Neural cell (in vitro differentiated cells): ENCODE measurements at regions not wholly inside any gene's neighbourhood (a gene's known extent, or its start where the extent isn't known, plus 50 kb on each side); places are given as distances from the start of the nearest gene placed in this dataset.

Source experiments
- H2AFZ ChIP-seq: fragments of 200-600, 300-800 bp; sonication (generic), shearing (Covaris generic); 2 replicates; pipeline ENCODE4 v1.6.0; 2014; ENCODE audit warnings: low read depth, mild to moderate bottlenecking, antibody characterized with exemption, low read length, moderate library complexity
- H3F3A ChIP-seq: fragments of 200-600 bp; shearing (Covaris generic); 2 replicates; pipeline ENCODE4 v1.6.1; 2016; ENCODE audit warnings: mild to moderate bottlenecking, moderate library complexity, mixed read lengths, antibody characterized with exemption, low read length; ENCODE audit not compliant: insufficient read depth, poor library complexity, severe bottlenecking
- H3K27ac ChIP-seq: fragments of 200-600, 300-800 bp; sonication (generic), shearing (Covaris generic); 2 replicates; pipeline ENCODE4 v1.5.1; 2014; ENCODE audit warnings: mild to moderate bottlenecking, low read length, moderate library complexity
- H3K27me3 ChIP-seq: fragments of 300-800, 200-600 bp; sonication (generic), shearing (Covaris generic); 2 replicates; pipeline ENCODE4 v1.6.0; 2014; ENCODE audit warnings: mild to moderate bottlenecking, low read depth, low read length, moderate library complexity; ENCODE audit not compliant: insufficient read depth
- H3K36me3 ChIP-seq: fragments of 300-800, 200-600 bp; sonication (generic), shearing (Covaris generic); 2 replicates; pipeline ENCODE4 v1.5.1; 2014; ENCODE audit warnings: mild to moderate bottlenecking, antibody characterized with exemption, low read length, moderate library complexity; ENCODE audit not compliant: insufficient read depth
- H3K4me2 ChIP-seq: fragments of 300-800, 200-600 bp; sonication (generic), shearing (Covaris generic); 2 replicates; pipeline ENCODE4 v1.6.0; 2014; ENCODE audit warnings: mild to moderate bottlenecking, low read length
- H3K4me3 ChIP-seq: fragments of 300-800, 200-600 bp; sonication (generic), shearing (Covaris generic); 2 replicates; pipeline ENCODE4 v1.5.1; 2014; ENCODE audit warnings: mild to moderate bottlenecking, low read length, moderate library complexity
- H3K79me2 ChIP-seq: fragments of 200-600 bp; shearing (Covaris generic); replicated peaks from 2 replicates; pipeline ENCODE4 v1.6.0; 2014; ENCODE audit warnings: mild to moderate bottlenecking, low read length, moderate library complexity; ENCODE audit not compliant: insufficient read depth
- H3K9ac ChIP-seq: fragments of 300-800, 200-600 bp; sonication (generic), shearing (Covaris generic); 2 replicates; pipeline ENCODE4 v1.6.1; 2016; ENCODE audit warnings: mild to moderate bottlenecking, low read length, mixed read lengths
- H3K9me2 ChIP-seq: fragments of 200-600 bp; shearing (Covaris generic); 2 replicates; pipeline ENCODE4 v1.6.1; 2016; ENCODE audit warnings: mild to moderate bottlenecking, low read length, mixed read lengths; ENCODE audit not compliant: insufficient read depth
- H3K9me3 ChIP-seq: fragments of 200-600, 300-800 bp; sonication (generic), shearing (Covaris generic); 2 replicates; pipeline ENCODE4 v1.6.1; 2016; ENCODE audit warnings: mild to moderate bottlenecking, mixed run types, low read length, moderate library complexity, mixed read lengths
- H4K20me1 ChIP-seq: fragments of 200-600 bp; shearing (Covaris generic); 2 replicates; pipeline ENCODE4 v1.6.1; 2016; ENCODE audit warnings: mild to moderate bottlenecking, mixed run types; ENCODE audit not compliant: insufficient read depth
- CTCF ChIP-seq: fragments of 450-650 bp; IDR thresholded peaks from 2 replicates; pipeline ENCODE4 v1.5.1; 2014; ENCODE audit warnings: antibody characterized with exemption, mild to moderate bottlenecking, moderate library complexity; ENCODE audit not compliant: poor library complexity, severe bottlenecking
- EP300 ChIP-seq: fragments of 450-650 bp; conservative IDR thresholded peaks from 2 replicates; pipeline ENCODE4 v1.6.1; 2014; ENCODE audit warnings: antibody characterized with exemption, mild to moderate bottlenecking, moderate library complexity; ENCODE audit not compliant: poor library complexity, severe bottlenecking
- EZH2 ChIP-seq: fragments of 200-600, 300-800 bp; shearing (Covaris generic), sonication (generic); IDR thresholded peaks from 2 replicates; pipeline ENCODE4 v1.6.1; 2014; ENCODE audit warnings: antibody characterized with exemption, low read length, borderline replicate concordance, mild to moderate bottlenecking; ENCODE audit not compliant: insufficient read depth, poor library complexity, severe bottlenecking
- MXI1 ChIP-seq: fragments of 450-650 bp; conservative IDR thresholded peaks from 2 replicates; pipeline ENCODE4 v1.6.1; 2014; ENCODE audit warnings: antibody characterized with exemption, mild to moderate bottlenecking; ENCODE audit not compliant: poor library complexity, severe bottlenecking
- POLR2AphosphoS5 ChIP-seq: IDR thresholded peaks from 2 replicates; pipeline ENCODE4 v1.6.1; 2012
- RAD21 ChIP-seq: fragments of 450-650 bp; conservative IDR thresholded peaks from 2 replicates; pipeline ENCODE4 v1.6.1; 2014; ENCODE audit warnings: antibody characterized with exemption, mild to moderate bottlenecking, moderate library complexity
- SMC3 ChIP-seq: fragments of 450-650 bp; conservative IDR thresholded peaks from 2 replicates; pipeline ENCODE4 v1.6.1; 2014; ENCODE audit warnings: antibody characterized with exemption, mild to moderate bottlenecking, moderate library complexity; ENCODE audit not compliant: poor library complexity
- TAF1 ChIP-seq: IDR thresholded peaks from 2 replicates; pipeline ENCODE4 v1.6.1; 2012; ENCODE audit warnings: low read depth
- TF ChIP-seq, protein P1 (sequence below): IDR thresholded peaks from 2 replicates; pipeline ENCODE4 v1.6.1; 2012; ENCODE audit warnings: borderline replicate concordance

- no peaks in the 10 kb centered on the region for H3K36me3 ChIP-seq
- no peak overlapping the region for H2AFZ ChIP-seq
- no peaks in the 10 kb centered on the region for H4K20me1 ChIP-seq
- H3K4me2 ChIP-seq, result no peak overlapping the region
- H3K9me2 ChIP-seq, result no peaks in the 10 kb centered on the region
- no peak overlapping the region for H3K9ac ChIP-seq
- H3F3A ChIP-seq, result no peaks in the 10 kb centered on the region
- no peak overlapping the region for H3K4me3 ChIP-seq
- H3K9me3 ChIP-seq, result no peaks in the 10 kb centered on the region
- no peak overlapping the region for H3K27ac ChIP-seq
- TF ChIP-seq TAF1 (no peak), SMC3 (no peak), EZH2 (no peak), POLR2AphosphoS5 (no peak), MXI1 (no peak), EP300 (no peak), CTCF (no peak), RAD21 (no peak)
- TF ChIP-seq, protein P1, sequence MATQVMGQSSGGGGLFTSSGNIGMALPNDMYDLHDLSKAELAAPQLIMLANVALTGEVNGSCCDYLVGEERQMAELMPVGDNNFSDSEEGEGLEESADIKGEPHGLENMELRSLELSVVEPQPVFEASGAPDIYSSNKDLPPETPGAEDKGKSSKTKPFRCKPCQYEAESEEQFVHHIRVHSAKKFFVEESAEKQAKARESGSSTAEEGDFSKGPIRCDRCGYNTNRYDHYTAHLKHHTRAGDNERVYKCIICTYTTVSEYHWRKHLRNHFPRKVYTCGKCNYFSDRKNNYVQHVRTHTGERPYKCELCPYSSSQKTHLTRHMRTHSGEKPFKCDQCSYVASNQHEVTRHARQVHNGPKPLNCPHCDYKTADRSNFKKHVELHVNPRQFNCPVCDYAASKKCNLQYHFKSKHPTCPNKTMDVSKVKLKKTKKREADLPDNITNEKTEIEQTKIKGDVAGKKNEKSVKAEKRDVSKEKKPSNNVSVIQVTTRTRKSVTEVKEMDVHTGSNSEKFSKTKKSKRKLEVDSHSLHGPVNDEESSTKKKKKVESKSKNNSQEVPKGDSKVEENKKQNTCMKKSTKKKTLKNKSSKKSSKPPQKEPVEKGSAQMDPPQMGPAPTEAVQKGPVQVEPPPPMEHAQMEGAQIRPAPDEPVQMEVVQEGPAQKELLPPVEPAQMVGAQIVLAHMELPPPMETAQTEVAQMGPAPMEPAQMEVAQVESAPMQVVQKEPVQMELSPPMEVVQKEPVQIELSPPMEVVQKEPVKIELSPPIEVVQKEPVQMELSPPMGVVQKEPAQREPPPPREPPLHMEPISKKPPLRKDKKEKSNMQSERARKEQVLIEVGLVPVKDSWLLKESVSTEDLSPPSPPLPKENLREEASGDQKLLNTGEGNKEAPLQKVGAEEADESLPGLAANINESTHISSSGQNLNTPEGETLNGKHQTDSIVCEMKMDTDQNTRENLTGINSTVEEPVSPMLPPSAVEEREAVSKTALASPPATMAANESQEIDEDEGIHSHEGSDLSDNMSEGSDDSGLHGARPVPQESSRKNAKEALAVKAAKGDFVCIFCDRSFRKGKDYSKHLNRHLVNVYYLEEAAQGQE, result no peak
- no peaks in the 10 kb centered on the region for H3K79me2 ChIP-seq
- H3K27me3 ChIP-seq, result no peaks in the 10 kb centered on the region
These were observed 432.8 kb upstream of the NR2F2 start for GRCh38 chr15:95897651-95898050.

DNA sequence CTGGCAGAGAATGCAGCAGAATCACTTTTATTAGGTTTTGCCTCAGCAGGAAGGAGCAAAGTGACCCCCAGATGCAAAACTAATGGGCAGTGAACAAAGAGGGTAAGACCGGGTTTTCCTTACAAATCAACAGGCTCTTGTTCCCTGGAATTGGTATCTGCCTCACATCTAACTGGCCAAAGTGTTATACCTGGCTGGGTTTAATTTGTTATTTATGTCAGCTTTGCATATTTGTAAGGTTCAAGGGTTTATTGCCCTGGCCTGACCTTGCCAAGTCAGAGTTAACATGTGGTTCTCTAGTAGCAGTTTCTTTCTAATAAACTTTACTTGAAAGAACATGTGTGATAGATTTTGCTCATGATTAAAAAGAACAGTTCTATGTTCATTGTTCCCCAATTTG lies 431.7 kb upstream of the NR2F2 start:
- Histone ChIP-seq H3K4me2 (no peak overlapping the region), H3K79me2 (no peaks in the 10 kb centered on the region), H2AFZ (no peak overlapping the region), H3K9me2 (no peaks in the 10 kb centered on the region), H3F3A (no peaks in the 10 kb centered on the region), H3K9me3 (no peaks in the 10 kb centered on the region), H3K27ac (no peak overlapping the region), H4K20me1 (no peaks in the 10 kb centered on the region), H3K4me3 (no peak overlapping the region), H3K9ac (no peak overlapping the region), H3K36me3 (no peaks in the 10 kb centered on the region), H3K27me3 (no peaks in the 10 kb centered on the region)
- TF ChIP-seq SMC3 (no peak), TAF1 (no peak)

DNA sequence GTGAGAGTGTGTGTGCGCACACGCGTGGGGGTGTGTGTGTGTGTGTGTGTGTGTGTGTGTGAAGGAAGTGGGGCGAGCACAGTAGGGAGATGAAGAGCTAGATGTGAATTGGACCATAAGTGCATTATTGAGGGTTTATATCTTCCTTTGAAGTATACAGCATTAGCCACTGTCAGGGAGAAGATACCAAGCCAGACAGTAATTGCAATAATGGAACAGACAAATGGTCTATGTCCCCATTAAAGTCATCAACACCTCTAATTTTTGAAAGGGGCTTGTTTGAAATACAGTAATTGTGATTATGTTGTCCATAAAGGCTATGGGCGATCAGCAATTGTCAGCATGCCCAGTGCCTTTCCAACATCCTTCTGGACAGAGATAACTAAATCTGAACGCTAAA lies 429.2 kb upstream of the NR2F2 start:
- H3K4me3 ChIP-seq, result no peak overlapping the region
- TF ChIP-seq EZH2, result no peak
- TF ChIP-seq POLR2AphosphoS5, result peak; percentile 79
- TF ChIP-seq, protein P1, result no peak
- TF ChIP-seq SMC3, result no peak
- no peak for TF ChIP-seq RAD21
- TF ChIP-seq EP300, result peak; percentile 48
- H4K20me1 ChIP-seq, result no peaks in the 10 kb centered on the region
- H3K79me2 ChIP-seq, result no peaks in the 10 kb centered on the region
- H3K9ac ChIP-seq, result no peak overlapping the region
- no peaks in the 10 kb centered on the region for H3K9me2 ChIP-seq
- H3K27me3 ChIP-seq, result no peaks in the 10 kb centered on the region
- no peak overlapping the region for H3K27ac ChIP-seq
- H3K36me3 ChIP-seq, result no peaks in the 10 kb centered on the region
- H3K9me3 ChIP-seq, result no peaks in the 10 kb centered on the region
- no peak overlapping the region for H2AFZ ChIP-seq
- H3F3A ChIP-seq, result no peaks in the 10 kb centered on the region
- H3K4me2 ChIP-seq, result no peak overlapping the region
